Endothelial cell of umbilical vein (primary cell): ENCODE measurements at regions not wholly inside any gene's neighbourhood (a gene's known extent, or its start where the extent isn't known, plus 50 kb on each side); places are given as distances from the start of the nearest gene placed in this dataset.
"Not testable (repeated sequence)": the region's sequence is repeated elsewhere in the genome, so short reads cannot be mapped to it uniquely, and the experiment has no call there.

Experiments used
- CTCF ChIP-seq, 2 donors: IDR thresholded peaks; 1 replicate in 1 of 2; 2 replicates in 1 of 2; pipeline ENCODE4 v1.5.1; 2011; ENCODE audit warnings: low read length in 2 of 2, mild to moderate bottlenecking in 2 of 2, moderate library complexity in 2 of 2, control low read depth in 1 of 2, inconsistent platforms in 1 of 2, low read depth in 1 of 2; ENCODE audit not compliant: insufficient read depth in 1 of 2; ENCODE audit errors: extremely low read depth in 1 of 2
- POLR2A ChIP-seq: IDR thresholded peaks from 2 replicates; pipeline ENCODE4 v1.6.1; 2012; ENCODE audit warnings: low read depth, mild to moderate bottlenecking, control low read depth, low read length

GRCh38 chr9:25731895-25732794 is 53.9 kb upstream of the TUSC1 start:
- TF ChIP-seq POLR2A; CTCF (IDR thresholded peaks at IDR 0.05; ENCODE audit: extremely low read depth in 1 of 2, insufficient read depth in 1 of 2, low read depth in 1 of 2, low read length in 2 of 2): not testable (repeated sequence)
